GM12892 (cell line): ENCODE measurements at regions not wholly inside any gene's neighbourhood (a gene's known extent, or its start where the extent isn't known, plus 50 kb on each side); places are given as distances from the start of the nearest gene placed in this dataset.
"Not testable (repeated sequence)": the region's sequence is repeated elsewhere in the genome, so short reads cannot be mapped to it uniquely, and the experiment has no call there.

Experiments used
- POLR2A ChIP-seq: IDR thresholded peaks from 2 replicates; pipeline ENCODE4 v1.6.1; 2011; ENCODE audit warnings: low read depth, low read length, control low read depth
- POLR2AphosphoS5 ChIP-seq: IDR thresholded peaks from 2 replicates; pipeline ENCODE4 v1.6.1; 2011; ENCODE audit warnings: low read depth, low read length, control low read depth

GRCh38 chr6:56778503-56778902 is 135.8 kb upstream of the DST start:
- TF ChIP-seq POLR2A, POLR2AphosphoS5: not testable (repeated sequence)
